NCI-H2029 (cell line): ENCODE measurements at regions not wholly inside any gene's neighbourhood (a gene's known extent, or its start where the extent isn't known, plus 50 kb on each side); places are given as distances from the start of the nearest gene placed in this dataset.

Experiments
- DNase-seq: peaks from one replicate; lab custom pipeline; 2025; lab: John Stamatoyannopoulos, UW

DNA sequence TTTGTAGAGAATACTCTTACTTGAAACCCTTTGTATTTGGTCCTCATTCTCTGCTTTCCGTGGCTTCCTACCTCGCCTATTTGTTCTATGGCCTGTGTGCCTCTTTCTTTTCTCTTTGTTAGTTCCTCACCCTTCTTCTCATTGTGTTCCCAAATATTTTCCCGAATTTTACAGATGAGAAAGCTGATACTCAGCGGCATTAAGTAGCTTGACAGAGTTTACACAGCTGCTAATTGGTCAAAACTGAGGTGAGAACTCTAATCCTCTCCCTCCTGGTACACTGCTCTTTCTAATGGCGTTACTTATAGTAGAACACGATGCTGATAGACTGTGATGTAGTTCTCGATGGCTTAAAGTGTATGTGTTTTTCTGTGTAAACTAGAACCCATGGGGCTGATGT is 80.7 kb upstream of the HDAC9 start:
- no peak for DNase-seq

DNA sequence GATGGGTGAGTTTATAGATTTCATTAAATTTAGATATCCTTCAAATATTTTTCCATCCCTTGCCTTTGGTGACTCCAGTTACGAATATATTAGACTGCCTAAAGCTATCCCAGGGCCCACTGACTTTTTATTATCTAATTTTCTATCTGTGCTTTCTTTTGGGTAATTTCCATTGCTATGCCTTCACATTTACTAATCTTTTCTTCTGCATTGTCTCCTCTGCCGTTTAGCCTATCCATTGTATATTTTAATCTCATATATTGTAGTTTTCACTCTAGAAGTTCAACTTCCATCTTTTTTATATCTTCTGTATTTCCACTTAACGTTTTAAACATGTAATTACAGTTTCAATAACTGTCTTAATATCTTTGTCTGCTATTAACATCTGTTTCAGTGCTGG is 78.6 kb upstream of the HDAC9 start:
- DNase-seq: no peak

DNA sequence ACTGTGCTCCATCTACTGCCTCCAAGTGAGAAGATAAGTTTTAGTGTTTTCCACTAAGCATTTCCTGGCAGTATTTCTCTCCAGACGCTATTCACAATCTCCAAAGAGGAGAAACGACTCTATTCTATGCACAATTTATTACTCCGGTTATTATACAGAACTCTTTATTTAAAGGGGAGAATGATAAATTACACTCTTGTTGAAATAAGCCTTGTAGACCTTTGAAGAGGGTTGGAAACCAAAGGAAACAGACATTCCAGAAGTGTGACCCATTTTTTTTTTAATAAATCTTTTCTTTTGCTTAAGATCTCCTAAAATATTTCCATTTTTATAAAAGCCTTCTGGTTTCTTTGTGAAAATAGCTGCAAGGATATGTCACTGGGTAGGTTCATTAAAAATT is 76.1 kb upstream of the HDAC9 start:
- no peak for DNase-seq

DNA sequence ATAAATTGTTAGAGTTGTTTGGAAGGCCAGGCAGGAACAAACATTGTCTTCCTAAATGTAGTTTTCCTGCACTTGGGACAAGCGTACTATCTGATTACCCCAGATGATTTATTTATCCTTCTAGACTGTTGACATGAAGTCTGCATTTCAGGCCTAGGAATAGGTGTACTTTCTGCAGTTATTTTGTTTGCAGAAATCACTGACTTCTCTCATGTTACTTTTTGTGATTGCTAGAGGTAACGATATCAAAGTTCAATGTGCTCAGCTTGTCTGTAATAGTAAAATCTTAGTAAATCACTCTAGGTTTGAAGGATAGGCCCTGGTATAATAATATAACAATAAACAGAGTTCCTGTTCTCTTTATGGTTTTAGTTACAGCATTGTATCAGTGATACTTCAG is 75.4 kb upstream of the HDAC9 start:
- no peak for DNase-seq

DNA sequence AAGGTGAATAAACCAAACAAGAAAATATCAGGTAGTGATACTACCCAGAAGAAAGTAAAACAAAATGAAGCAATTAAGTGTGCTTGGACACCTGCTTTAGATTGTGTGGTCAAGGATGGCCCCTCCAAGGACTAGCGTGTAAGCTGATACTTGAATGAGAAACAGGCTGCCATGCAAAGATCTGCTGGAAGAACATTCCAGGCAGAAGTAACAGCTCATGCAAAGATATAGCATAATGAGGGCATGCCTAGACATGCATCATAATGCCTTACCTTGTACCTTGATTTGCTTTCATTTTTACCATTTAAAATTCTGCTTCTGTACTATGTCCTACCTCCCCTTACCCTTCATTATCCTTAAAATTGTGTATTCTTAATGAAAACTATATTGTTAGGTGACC is 74.8 kb upstream of the HDAC9 start:
- DNase-seq: no peak

DNA sequence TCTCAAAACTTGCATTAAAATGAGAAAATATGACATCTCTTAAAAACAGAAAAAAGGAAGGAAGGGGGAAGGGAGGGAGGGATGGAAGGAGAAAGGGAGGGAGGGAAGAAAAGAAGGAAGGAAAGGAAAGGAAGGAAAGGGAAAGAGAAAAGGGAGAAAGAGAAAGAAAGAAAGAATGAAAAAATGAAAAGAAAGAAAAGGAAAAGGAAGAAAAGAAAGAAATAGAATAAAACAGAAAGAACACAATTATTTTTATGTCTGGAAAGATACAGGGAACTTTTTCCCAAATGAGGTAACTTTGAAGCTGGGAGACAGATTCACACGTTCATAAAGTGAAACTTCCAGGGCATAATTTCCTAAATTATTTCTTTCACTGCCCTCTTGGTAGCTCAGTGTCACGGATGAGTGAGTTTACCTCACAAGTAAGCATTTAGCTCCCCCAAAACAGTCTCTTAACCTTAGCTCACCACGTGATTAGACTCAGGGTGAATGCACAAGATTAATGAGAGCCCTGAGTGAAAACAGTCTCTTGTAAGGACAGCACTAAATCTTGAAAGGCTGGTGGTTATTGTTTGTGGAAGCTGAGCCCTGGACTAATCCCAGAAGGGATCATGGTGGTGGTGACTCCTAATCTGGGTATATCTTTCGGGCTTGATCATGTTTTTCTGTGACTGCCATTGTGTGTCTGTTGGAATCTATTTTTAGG is 74.1 kb upstream of the HDAC9 start:
- no peak for DNase-seq

DNA sequence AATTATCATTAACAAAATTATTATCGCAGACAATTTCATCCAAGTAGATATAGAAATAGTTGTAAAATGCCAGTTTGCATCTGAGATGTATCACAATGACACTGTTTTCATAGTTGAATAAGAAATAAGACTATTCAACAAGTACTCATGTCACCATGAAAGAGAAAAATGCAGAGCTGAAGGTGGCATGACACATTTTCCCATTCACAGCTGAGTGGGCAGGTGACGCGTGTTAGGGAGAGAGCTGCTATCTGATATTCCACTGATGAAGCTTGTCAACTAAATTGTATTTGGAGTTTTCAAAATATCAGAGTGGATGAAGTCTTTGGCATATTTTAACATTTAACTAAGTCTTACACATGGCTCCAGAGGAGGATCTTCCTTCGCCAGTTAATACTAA is 70.3 kb upstream of the HDAC9 start:
- no peak for DNase-seq

DNA sequence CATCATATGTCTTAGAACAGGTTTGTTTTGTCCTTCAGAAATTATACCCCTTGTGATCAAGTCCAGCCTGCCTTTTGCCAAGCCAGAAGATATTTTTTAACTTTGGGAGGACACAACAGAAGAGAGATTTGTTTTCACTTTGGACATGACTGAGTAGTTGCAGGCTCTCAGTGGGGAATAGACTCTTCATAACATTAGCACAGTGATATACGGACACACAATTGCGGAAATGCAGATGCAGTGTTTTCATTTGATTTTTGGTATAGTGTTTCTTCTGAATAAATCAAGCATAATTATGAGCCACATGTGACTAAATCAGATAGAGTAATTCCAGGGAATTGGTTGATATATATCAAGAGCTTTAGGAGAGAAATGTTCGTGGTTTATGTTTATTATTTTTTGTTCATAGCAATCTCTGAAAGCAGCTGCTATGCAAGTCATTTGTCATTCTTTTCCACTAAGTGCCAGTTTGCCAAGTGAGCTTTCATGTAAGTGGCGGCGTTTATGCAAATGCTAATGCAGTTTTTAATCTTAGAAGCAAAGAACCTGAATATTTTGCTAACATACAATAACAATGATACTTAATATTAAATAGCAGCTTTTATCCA is 69.6 kb upstream of the HDAC9 start:
- DNase-seq: no peak

DNA sequence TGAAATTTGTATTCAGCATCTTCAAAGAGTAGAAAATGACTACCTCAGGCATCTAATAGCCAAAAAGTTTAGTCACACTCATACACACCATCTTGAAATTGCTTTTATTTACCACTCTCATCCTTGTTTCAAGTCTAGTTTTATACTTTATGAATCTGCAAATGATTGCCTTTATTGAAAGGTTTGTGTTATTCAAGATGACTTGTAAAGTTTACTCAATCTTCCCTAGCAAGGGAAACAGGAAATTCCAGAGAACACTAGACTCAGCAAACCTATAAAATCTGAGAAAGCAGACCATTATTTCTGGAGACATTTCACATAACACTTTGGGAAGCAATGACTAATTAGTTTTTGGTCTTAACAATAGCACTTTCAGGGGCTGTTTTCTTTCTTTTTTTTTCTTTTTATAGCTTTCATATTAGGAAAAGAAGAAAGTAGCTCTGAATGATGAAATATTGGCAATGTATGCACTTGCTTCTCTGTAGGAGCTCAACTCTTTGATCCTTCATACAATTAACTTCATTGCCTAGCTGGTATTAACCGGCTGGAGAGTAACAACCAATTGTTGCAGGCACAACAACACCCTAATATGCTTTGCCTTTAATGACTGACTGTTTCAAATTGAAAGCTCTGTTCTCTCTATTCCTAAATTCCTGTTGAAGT is 68.9 kb upstream of the HDAC9 start:
- DNase-seq: no peak

DNA sequence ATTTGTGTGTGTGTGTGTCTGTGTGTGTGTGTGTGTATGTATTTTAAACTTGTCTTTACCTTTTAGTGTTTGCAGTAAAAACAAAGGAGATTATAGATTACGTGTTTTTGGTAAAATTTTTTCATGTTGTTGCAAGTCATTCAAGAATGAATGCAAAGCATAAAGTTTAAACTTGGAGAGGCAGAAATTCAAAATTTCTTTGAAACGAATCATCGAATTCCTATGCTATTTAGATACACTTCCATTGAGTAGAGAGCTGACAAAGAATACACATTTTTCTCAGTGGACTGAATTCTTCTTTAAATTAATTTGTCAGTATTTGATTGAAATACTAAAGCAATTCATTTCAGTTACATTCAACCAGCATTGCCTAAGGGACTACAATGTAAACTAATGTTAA is 66.0 kb upstream of the HDAC9 start:
- DNase-seq: no peak

DNA sequence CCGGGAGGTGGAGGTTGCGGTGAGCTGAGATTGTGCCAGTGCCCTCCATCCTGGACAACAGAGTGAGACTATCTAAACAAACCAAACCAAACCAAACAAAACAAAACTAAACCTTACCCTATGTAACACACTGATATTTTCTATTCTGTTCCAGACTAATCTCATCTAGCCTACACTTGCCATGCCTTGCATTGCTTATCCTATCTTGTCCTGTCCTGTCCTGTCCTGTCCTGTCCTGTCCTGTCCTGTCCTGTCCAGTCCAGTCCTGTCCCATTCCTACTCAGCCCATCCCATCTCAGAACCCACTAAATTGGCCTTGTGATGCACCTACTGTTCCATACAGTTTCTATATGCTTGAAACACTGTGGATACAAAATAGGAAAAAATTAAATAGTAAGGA is 64.7 kb upstream of the HDAC9 start:
- no peak for DNase-seq

DNA sequence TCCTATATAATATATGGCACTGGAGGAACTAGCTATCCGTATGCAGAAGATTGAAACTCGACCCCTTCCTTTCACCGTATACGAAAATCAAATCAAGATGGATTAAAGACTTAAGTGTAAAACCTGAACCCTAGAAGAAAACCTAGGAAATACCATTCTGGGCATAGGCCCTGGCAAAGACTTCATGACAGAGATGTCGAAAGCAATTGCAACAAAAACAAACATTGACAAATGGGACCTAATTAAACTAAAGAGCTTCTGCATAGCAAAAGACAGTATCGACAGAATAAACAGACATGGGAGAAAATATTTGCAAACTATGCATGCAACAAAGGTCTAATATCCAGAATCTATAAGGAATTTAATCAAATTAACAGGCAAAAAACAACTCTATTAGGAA is 61.4 kb upstream of the HDAC9 start:
- no peak for DNase-seq

DNA sequence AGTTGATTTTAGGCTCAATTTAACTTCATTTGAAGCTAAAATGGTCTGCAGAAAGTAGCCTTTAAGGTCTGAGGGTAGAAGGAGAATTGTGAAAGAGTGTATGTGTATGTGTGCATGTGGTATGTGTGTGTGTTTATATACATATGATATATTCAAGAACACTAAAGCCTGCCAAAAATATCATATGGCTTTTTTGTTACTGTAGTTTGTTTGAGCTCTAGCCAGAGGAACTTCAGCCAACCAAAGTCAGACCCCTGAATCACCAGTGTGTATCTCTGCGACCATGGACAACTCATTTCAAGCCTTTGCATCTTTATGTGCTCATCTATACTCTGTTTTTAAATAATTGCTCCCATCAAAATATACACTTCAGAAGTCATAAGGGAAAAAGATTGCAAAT is 58.4 kb upstream of the HDAC9 start:
- no peak for DNase-seq

DNA sequence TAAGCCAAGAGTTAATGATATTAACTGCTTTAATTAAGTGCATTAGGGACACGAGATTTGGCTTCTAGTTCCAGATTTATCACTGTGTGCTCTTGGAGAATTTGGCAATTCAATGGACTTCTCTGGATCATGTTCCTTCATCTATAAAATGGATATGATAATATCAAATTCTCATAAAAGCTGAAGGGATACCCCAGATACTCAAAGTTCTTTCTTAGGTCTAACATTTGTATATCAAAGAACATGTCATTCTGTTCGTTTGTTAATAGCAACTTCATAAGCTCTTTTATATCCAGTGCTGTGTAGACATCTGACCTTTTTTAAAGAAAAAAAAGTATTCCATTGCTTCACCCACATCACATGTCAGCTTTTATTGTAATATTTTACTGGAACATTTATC is 54.6 kb upstream of the HDAC9 start:
- no peak for DNase-seq

DNA sequence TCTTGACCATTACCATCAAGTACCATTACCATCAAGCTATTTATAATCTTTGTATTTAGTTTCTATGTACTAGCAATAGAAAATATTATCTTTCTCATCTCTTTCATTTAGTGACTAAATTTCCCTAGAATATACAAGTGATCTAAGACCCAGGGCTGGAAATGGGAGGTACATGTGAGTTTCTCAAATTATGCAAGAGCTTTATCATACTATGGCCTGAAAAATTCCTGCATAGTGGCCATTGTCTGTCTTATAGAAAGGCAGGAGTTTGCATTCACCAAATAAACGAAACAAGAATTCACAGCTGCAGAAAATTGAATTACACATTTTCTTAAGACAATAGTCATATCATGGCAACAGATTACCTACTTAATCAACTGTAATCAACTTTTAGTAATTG is 50.7 kb upstream of the HDAC9 start:
- DNase-seq: no peak

DNA sequence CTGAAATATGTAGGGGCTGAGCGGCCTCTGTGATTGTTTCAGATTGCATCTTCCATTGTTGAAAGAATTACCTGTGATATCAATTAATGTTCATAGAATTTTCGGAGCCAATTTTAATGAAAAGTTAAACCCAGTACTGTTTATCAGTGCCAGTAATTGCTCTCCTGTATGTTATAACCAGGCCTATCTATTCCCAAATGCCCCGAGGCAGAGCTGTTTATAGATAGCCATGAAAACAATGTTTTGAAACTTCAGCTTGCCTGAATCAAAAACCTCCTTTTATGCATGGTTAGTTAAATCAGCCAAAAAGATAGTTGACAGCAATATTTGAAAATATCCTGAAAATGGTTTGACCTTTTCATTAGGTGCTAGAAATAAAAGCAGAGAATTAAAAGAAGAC is 50.1 kb upstream of the HDAC9 start:
- DNase-seq: no peak
